SW480 (cell line): ENCODE measurements at regions not wholly inside any gene's neighbourhood (a gene's known extent, or its start where the extent isn't known, plus 50 kb on each side); places are given as distances from the start of the nearest gene placed in this dataset.
"Not testable (repeated sequence)": the region's sequence is repeated elsewhere in the genome, so short reads cannot be mapped to it uniquely, and the experiment has no call there.

Experiments used
- DNase-seq: peaks from one replicate; pipeline ENCODE4 v3.0.0-alpha.2; 2016; ENCODE audit warnings: low spot score

- DNase-seq = peak; percentile 67
Observed at GRCh38 chr19:14283813-14284520, 78.0 kb upstream of the ADGRL1 start.

GRCh38 chr19:14279270-14279669 lies 73.3 kb upstream of the ADGRL1 start:
- DNase-seq = not testable (repeated sequence)

GRCh38 chr19:14277608-14278007 lies 71.6 kb upstream of the ADGRL1 start:
- no peak for DNase-seq

GRCh38 chr19:14275823-14276222 lies 69.9 kb upstream of the ADGRL1 start:
- DNase-seq = not testable (repeated sequence)

GRCh38 chr19:14272623-14273022 lies 66.7 kb upstream of the ADGRL1 start:
- no peak for DNase-seq

- DNase-seq = no peak
Observed at GRCh38 chr19:14271840-14272239, 65.9 kb upstream of the ADGRL1 start.

- DNase-seq = not testable (repeated sequence)
Observed at GRCh38 chr19:14270557-14270956, 64.6 kb upstream of the ADGRL1 start.

GRCh38 chr19:14267224-14267741 lies 61.3 kb upstream of the ADGRL1 start:
- no peak for DNase-seq

- DNase-seq = not testable (repeated sequence)
Observed at GRCh38 chr19:14266208-14266607, 60.2 kb upstream of the ADGRL1 start.

GRCh38 chr19:14265290-14266036 lies 59.5 kb upstream of the ADGRL1 start:
- DNase-seq = no peak

- peak; percentile 78 for DNase-seq
Observed at GRCh38 chr19:14255902-14256649, 50.1 kb upstream of the ADGRL1 start.
